ENCODE measurements at regions not wholly inside any gene's neighbourhood (a gene's known extent, or its start where the extent isn't known, plus 50 kb on each side); places are given as distances from the start of the nearest gene placed in this dataset.
"Not testable (repeated sequence)": the region's sequence is repeated elsewhere in the genome, so short reads cannot be mapped to it uniquely, and the experiment has no call there.

DNA sequence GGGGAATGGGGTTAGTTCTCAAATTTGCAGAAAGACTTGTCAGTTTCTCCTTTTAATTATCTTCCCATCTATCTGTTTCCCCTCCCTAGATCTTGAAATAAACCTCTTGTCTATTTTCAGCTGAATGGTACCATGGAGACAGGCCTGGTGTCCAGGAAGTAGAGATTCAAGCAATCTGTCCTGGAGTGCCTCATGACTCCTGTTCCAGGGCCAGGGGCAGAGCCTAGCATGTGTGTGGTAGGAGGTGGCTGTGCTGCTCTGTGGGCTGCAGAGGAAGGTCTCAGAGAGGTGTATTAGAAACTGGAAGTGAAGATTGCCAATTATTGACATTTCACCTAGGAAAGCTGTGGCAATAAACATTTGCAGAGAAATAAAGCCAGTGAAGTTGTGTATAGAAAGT lies 175.8 kb upstream of the ATP10B start:
- no peak for FAIRE-seq

DNA sequence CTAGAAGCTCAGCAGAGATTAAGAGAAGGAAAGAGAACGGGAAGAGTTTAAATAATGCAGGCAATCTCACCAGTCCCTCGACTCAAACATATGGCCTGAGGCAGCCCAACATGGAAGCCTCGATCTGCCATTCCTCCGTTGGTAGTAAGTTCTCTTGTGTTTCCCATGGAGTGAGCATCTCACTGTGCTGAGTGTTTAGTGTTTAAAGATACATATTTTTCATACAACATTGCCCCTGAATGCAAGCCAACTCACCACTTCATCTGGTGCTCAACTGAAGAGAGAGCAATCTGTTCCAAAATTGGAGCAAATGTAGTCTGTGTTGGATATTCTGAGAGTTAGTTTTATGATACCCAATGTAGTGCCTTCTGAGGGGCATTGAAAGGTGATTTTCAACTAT lies 171.5 kb upstream of the ATP10B start:
- FAIRE-seq, result no peak

DNA sequence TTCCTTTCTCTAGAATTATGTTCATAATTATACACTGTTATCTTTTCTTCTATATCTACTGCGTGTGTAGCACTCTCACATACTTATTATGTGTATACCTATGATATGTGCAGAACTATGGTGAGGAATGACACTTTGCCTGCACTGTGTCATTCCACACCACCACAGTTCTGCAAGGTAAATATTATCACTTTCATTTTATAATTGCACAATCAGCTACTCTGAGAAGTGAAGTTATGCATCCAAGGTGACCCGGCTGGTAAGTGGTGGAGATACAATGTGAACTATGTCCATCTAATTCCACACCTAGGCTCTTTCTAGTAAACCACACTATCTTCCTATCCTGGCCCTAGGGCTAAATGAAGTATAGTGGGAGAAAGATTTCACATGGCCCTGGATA lies 170.1 kb upstream of the ATP10B start:
- no peak for FAIRE-seq

DNA sequence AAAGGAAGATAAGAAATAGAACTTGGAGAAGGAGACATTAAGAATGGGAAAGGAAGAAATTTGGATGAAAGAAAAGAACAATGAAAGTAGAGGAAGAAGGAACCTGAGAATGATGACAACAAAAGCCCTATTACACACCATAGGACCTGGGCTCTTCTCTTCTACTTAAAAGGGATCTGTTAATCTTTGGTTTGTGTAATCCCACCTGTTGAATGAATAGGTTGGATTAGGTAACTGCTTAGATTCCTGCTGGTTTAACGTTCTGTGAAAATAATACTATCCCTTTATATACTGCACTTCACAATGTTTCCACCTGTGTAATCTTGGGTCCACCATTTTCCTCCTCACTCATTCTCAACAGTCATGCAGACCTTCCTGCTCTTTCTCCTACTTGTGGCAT lies 157.8 kb upstream of the ATP10B start:
- no peak for FAIRE-seq

DNA sequence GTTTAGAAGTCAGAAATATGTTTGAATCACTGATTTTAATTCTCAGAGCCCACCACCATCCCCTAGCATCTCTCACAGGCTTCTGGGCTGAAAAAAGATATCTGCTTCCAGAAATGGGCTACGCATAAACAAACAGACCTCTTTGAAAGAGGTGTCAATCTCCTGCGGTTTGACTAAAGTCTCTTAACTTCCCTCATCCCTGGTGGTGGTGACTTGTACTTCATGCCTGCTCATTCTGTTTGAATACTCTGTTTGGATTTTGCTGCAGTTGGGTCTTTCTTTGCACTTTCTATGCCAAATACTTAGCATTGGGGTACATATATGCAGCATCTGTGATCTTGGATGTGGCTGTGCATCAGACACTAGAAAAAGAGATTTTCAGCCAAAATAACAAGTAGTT lies 157.2 kb upstream of the ATP10B start:
- FAIRE-seq, result no peak

DNA sequence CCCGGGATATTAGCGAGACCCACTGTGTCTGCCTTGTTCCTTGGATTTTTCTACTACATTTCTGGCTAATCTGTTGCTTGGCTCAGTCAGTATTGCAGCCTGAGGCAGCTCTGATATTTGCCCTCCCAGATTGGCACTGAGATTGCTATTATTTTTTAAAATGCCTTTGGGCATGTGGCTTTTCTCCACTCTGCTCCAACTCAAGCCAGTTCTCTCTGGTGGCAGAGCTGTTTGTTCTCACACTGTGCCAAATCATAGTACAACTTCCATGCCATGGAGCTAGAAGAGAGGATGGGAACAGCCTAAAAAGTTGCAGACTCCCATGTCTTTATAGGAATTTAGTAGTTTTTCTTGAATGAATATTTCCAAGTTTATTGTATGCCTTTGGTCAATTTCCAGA lies 155.9 kb upstream of the ATP10B start:
- no peak for FAIRE-seq

DNA sequence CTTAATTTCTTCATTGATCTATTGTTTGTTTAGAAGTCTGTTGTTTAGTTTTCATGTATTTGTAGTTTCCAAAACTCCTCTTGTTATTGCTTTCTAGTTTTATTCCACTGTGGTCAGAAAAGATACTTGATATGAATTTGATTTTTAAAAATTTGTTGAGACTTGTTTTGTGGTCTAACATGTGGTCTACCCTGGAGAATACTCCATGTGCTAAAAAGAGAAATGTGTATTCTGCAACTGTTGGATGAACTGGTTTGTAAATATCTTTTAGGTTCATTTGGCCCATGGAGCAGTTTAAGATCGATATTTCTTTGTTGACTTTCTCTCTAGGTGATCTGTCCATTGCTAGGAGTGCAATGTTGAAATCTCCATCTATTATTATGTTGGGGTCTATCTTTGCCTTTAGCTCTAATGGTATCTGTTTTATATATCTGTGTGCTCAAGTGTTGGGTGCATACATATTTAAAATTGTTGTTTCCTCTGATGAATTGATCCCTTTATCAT lies 150.6 kb upstream of the ATP10B start:
- FAIRE-seq, result no peak

- no peak for FAIRE-seq
These were observed 149.6 kb upstream of the ATP10B start for GRCh38 chr5:161001604-161002003.

DNA sequence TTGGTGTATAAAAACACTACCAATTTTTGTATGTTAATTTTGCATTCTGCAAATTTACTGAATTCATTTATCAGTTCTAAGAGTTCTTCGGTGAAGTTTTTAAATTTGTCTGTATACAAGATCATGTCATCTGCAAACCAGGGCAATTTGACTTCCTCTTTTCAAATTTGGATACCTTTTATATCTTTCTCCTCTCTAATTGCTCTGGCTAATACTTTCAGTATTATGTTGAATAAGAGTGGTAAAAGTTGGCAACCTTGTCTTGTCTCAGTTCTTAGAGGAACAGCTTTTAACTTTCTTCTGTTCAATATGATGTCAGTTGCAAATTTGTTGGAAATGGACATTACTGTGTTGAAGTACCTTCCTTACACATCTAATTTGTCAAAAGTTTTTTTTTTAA lies 149.1 kb upstream of the ATP10B start:
- FAIRE-seq, result not testable (repeated sequence)

GRCh38 chr5:160991205-160991604 lies 139.2 kb upstream of the ATP10B start:
- no peak for FAIRE-seq

DNA sequence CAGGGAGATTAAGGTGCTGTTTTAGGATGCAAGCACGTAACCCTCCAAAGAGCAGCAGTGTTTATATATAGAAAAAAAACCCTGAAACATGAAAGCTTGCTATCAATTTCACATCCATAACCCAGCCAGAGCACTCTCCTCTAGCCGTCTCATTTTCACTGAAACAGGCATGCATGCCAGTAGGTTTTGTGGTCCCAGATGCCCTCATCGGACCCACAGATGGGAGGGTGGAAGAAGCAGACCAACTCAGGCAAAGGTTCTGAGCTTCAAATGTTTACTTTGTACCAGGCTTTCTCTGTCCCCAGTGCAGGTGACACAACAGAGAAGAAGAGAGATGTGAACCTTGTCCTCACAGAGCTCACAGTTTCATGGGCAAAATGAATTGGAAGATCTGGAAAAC lies 127.4 kb upstream of the ATP10B start:
- FAIRE-seq, result no peak

DNA sequence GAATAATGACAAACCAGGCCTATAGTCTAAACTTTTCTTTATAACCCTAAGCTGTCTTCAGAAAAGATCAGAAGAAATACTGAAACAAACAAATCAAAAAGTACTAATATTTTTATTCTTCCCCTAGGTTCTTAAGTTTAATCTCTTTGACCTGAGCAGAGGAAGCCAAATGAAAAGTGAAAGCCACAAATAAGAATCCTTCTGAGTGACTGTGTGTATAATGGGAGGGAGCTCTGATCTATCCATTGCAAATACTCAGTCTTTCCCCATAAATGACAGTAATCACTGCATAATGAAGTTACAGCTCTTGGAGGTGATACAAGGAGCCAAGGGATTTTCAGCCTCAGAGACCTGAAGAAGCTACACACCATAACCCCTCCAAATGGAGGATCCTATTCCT lies 126.9 kb upstream of the ATP10B start:
- no peak for FAIRE-seq

- no peak for FAIRE-seq
These were observed 124.2 kb upstream of the ATP10B start for GRCh38 chr5:160976181-160976580.

- FAIRE-seq, result no peak
These were observed 118.7 kb upstream of the ATP10B start for GRCh38 chr5:160970605-160971191.

GRCh38 chr5:160969645-160970044 lies 117.6 kb upstream of the ATP10B start:
- FAIRE-seq, result no peak

DNA sequence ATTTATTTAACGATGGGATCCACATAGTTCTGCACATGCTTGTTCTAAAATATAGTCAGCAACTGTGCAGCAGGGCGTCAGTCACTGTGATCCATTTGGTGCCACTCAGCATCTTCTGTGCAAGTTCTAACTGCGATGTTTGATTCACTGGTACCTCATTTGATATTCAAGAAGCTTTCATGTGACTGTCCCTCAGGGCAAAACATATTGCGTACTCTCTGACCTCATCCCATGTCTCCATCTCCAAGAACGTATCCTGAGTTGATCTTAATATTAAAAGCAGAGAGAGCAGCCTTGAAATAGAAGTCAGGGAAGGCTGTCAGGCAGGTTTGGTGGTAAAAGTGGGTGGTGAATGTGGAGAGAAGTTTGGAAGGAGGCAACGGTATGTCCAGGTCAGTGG lies 116.5 kb upstream of the ATP10B start:
- FAIRE-seq, result no peak

GRCh38 chr5:160966921-160967320 lies 114.9 kb upstream of the ATP10B start:
- no peak for FAIRE-seq

DNA sequence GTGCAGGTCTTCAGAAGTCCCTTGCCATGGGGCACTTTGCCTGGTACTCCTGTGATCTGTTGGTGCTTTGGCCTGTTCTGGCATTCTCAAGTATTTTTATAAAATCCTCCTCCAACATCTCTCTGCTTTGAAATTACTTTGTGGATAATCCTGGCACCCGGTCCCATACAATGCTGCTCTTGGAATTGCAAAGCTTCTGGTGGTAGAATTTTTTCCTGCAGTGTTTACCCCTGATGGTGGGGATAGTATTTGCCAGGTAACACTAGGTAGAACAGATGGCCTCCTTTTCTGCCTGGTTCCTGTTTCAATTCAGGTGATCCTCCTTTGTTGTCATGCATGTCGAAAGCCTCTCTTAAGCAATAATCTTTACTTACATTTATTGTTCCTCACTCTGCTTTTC lies 109.8 kb upstream of the ATP10B start:
- FAIRE-seq, result no peak

DNA sequence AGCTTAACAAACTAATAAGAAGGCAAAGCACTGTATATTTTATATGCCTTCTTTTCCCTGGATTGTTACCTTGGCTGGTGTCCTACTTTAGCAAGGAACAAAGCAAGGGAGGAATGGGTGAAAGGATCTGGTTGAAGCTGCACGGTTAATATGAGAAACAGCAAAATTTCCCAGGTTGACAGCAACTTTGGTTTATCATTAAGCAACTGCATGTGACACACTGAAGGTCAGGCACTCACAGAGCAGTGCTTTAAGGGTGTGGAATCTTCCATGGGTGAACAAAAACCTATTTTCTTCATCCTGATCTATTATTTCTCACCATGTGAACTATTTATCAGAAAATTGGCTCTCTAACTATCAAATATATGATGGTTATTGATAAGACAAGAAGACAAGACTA lies 109.0 kb upstream of the ATP10B start:
- FAIRE-seq, result no peak

- FAIRE-seq, result no peak
These were observed 108.6 kb upstream of the ATP10B start for GRCh38 chr5:160960592-160960991.

DNA sequence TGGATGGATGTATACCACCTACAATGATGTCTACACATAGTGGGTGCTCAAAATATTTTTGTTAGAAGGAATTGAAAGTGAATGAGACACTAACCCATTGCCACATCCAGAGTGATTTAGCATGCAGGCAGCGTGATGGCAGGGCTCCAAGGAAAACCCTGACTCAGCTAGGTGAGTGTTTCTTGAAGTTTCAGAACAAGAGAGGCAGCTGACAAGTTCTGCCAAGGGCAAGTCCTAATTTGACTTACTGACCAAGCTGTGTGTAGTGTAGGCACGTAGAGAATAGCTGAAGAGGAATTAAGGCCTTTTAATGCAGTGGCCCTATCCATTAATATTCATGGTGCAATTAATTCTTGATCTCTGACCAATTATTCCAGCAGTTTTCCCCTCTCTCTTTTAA lies 107.8 kb upstream of the ATP10B start:
- no peak for FAIRE-seq

GRCh38 chr5:160957312-160957861 lies 105.4 kb upstream of the ATP10B start:
- no peak for FAIRE-seq

GRCh38 chr5:160956051-160956450 lies 104.0 kb upstream of the ATP10B start:
- no peak for FAIRE-seq

DNA sequence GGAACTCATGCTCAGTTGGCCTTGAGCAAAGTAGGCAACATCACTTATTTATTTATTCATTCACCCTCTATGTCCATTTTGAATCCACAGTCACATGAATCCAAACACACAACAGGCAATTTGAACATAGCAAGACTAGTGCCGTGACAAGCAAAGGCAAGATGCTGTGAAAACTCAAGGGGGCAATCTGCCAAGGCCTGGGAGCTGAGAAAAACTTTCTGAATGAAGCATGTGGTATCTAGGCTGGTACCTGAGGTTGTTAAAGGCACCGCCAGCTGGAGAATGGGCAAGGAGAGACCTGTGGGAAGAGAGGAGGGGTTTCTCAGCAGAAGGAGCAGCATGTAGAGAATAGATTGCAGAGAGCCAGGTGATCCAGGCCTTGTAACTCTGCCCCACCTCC lies 98.3 kb upstream of the ATP10B start:
- FAIRE-seq, result no peak

DNA sequence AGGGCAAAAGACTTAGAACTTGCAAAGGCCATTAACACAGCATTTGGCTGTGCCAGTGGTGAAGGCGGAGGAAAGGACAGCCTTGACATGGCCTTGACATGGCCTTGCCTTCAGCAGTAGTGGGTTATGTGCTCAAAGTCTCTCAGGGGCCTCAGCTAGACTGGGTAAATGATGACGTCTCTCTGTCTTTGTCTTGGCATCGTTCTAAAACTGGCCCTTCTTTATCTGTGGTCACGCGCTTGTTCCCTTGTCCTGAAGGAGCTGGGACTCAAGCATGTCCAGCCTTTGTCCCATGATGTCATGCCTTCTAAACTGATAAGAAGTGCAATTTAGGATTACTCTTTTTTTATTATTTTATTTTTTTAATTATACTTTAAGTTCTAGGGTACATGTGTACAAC lies 88.7 kb upstream of the ATP10B start:
- FAIRE-seq, result no peak

Data from G401.6 (cell line).